Fibroblast of pulmonary artery (primary cell): ENCODE measurements at regions not wholly inside any gene's neighbourhood (a gene's known extent, or its start where the extent isn't known, plus 50 kb on each side); places are given as distances from the start of the nearest gene placed in this dataset.

Experiments used
- DNase-seq: peaks from one replicate; pipeline ENCODE4 v3.0.0-alpha.2; 2010; ENCODE audit warnings: low read depth
- H3K4me3 ChIP-seq: replicated peaks from 2 replicates; pipeline ENCODE4 v1.5.1; 2011; ENCODE audit warnings: low read depth, mild to moderate bottlenecking, control low read depth, low read length, moderate library complexity
- CTCF ChIP-seq: IDR thresholded peaks from 2 replicates; pipeline ENCODE4 v1.5.1; 2011; ENCODE audit warnings: mild to moderate bottlenecking, control low read depth, low read length, inconsistent platforms; ENCODE audit errors: missing control alignments

GRCh38 chr18:39998317-39998716, 1956.7 kb upstream of the PIK3C3 start:
- no peak for DNase-seq
- H3K4me3 ChIP-seq = no peak overlapping the region
- TF ChIP-seq CTCF = no peak

GRCh38 chr18:39994498-39994897, 1960.5 kb upstream of the PIK3C3 start:
- no peak for DNase-seq
- no peak overlapping the region for H3K4me3 ChIP-seq
- TF ChIP-seq CTCF = no peak

- no peak for DNase-seq
- no peak overlapping the region for H3K4me3 ChIP-seq
- no peak for TF ChIP-seq CTCF
These were observed 1963.3 kb upstream of the PIK3C3 start for GRCh38 chr18:39991696-39992265.

- no peak for TF ChIP-seq CTCF
- no peak overlapping the region for H3K4me3 ChIP-seq
- DNase-seq = no peak
These were observed 1964.5 kb upstream of the PIK3C3 start for GRCh38 chr18:39990540-39990939.

GRCh38 chr18:39976771-39977170, 1978.3 kb upstream of the PIK3C3 start:
- H3K4me3 ChIP-seq = no peak overlapping the region
- no peak for TF ChIP-seq CTCF
- DNase-seq = no peak

GRCh38 chr18:39972521-39972920, 1982.5 kb upstream of the PIK3C3 start:
- no peak for DNase-seq
- H3K4me3 ChIP-seq = no peak overlapping the region
- TF ChIP-seq CTCF = no peak

- peak; percentile 73 for DNase-seq
- no peak for TF ChIP-seq CTCF
- no peak overlapping the region for H3K4me3 ChIP-seq
These were observed 1985.1 kb upstream of the PIK3C3 start for GRCh38 chr18:39969803-39970494.
